Cardiac septum (tissue), 1 donor: ENCODE measurements at regions not wholly inside any gene's neighbourhood (a gene's known extent, or its start where the extent isn't known, plus 50 kb on each side); places are given as distances from the start of the nearest gene placed in this dataset.

Experiments used
- DNase-seq: peaks from one replicate; pipeline ENCODE4 v3.0.0-alpha.2; 2020; ENCODE audit warnings: low spot score
- intact Hi-C: fragments of 100-400 bp; cut with DNase I; formaldehyde crosslinking; loops from one replicate; pipeline ENCODE4 v1.14.0; 2022
- donor health status: DM: no; HTN: no; CAD: no.

DNA sequence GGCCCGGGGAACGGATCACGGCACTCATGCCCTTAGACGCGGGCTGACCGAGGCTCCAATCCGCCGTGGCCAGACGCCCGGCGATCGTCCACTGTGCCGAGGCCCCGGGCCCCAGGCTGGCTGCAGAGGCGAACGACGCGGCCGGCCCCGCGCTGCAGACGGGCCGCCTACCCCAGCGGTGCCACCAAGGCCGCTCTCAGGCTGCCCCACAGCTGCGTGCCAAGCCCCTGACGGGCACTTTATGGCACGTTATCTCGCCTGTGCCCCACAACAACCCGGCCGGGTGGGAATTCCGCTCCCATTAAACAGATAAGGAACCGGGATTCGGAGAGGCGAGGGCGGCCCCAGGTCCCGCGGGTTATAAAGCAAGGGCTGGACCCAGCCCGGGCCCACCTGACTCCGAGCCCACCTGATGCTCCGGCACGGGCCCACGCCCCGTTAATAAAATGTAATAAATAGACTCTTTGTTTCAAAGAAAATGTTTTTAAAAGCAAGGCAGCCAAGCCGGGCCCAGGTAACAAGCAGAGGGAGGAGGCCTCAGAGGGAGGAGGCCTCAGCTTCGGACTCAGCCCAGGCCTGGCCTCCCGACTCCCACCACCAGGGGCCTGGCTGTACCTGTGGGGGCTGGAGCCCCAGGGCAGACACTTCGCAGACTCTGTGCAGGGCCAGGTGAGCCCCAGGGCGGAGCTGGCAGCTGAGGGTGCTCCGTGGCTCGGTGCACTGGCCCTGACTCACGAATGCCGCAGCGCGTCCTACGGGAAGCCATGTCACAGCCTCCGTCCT, 79.7 kb downstream of the FOXL3 start:
- DNase-seq = peak; percentile 58
- intact Hi-C loops = no loop called here

GRCh38 chr7:370259-370625, 80.3 kb downstream of the FOXL3 start:
- intact Hi-C loops = no loop called here
- DNase-seq = no peak

GRCh38 chr7:370775-371118, 80.8 kb downstream of the FOXL3 start:
- intact Hi-C loops = no loop called here
- peak; percentile 2 for DNase-seq

- intact Hi-C loops = no loop called here
- peak; percentile 68 for DNase-seq
Observed at GRCh38 chr7:371119-371778, 81.3 kb downstream of the FOXL3 start.

- peak; percentile 63 for DNase-seq
Observed at GRCh38 chr7:371779-372545, 82.0 kb downstream of the FOXL3 start.

GRCh38 chr7:372546-372931, 82.6 kb downstream of the FOXL3 start:
- intact Hi-C loops = no loop called here
- peak; percentile 69 for DNase-seq

More at GRCh38 chr7:371779-372545, 82.0 kb downstream of the FOXL3 start:
- intact Hi-C loops = no loop called here

GRCh38 chr7:372932-373791, 83.2 kb downstream of the FOXL3 start:
- DNase-seq = peak; percentile 47
- intact Hi-C loops = no loop called here

GRCh38 chr7:373818-374705, 84.1 kb downstream of the FOXL3 start:
- DNase-seq = peak; percentile 62
- intact Hi-C loops = no loop called here

DNA sequence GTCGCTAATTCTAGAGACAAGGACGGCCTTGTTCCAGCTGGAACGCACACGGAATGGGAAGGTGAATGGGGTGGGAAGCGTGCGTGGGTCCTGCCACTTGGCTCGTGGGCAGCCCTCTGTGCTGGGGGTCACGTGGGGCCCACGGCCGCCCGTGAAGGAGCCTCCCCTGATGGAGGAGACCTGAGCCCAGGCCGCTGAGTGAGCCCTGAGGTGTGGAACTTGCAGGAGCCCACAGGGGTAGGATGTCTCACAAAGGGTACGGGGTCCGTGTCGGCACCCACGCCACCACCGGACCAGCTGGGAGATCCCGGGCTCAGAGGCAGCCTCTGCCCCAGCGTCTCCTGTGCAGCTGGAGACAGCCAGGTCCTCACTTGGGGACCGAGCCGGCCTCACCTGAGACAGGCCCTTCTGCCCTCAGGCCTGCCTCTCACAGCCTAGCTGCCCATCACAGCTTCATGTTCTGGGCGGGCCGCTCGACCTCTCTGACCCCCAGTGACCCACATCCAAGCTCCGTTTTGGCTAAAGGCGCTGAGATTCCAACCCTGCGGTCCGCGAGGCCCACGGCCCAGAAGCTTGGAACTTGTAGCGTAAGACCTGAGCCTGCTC, 84.8 kb downstream of the FOXL3 start:
- peak; percentile 29 for DNase-seq
- intact Hi-C loops = no loop called here

GRCh38 chr7:375321-375831, 85.4 kb downstream of the FOXL3 start:
- intact Hi-C loops = no loop called here
- DNase-seq = peak; percentile 65

DNA sequence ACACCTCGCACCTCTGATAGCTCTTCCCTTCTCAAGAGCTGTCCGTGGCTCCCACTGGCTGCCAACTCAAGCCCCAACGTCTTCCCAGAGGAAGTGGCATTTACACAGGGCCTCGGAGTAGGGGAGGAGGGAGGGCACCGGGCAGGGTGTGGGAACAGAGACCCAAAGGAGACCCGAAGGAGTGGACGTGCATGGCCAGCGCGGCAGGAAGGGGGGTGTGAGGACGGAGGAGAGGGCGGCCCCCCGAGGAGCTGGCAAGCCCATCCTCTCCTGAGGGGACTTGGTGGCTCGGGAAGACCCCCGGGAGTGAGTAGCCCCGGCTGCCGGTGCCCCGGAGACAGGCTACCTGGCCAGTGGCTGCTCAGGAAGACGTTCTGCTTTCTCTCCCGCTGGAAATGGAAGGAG, 85.9 kb downstream of the FOXL3 start:
- DNase-seq = no peak
- intact Hi-C loops = no loop called here

GRCh38 chr7:376306-377079, 86.5 kb downstream of the FOXL3 start:
- intact Hi-C loops = no loop called here
- peak; percentile 60 for DNase-seq

DNA sequence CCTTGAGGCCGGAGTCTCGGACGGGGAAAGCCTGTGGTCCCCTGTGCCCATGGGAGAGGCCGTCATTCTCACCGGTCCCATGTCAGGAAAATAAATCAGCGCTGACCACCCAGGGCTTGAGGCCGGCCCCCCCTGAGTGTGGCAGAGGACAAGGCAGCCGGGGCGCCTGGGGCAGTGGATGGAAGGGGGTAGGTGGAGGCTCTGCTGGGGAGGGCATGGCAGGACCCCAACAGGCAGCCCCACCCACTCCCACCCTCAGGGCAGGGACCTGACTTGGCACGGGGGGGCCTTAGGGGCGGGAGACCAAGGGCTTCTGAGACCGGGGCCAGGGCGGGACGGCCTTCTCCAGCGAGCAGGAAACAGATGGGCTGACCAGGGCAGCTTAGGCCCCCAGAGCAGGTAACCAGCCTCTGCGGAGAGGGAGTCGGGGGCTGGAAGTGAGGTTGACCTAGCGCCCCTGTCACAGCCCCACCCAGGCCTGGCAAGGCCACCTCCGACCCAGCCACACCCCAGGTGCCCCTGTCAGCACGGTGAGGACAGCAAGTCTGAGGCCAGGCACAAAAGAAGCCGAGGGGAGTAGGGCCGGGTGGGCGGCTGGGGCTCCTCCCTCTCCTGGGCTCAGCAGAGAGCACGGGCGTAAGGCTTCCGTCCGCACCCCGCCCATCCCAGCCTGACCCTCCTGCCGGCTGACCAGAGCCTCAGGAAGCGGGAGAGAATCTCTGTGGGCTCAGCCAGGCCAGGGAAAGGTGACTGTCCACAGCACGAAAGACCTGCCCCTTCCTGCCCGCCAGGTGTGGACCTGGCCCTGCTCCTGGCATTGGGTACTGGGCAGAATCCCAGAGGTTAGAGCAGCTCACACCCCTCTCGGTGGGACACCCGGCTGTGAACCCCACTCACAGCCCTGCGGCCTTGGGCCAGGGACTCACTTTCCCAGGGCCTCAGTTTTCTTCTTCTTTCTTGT, 87.4 kb downstream of the FOXL3 start:
- peak; percentile 68 for DNase-seq
- intact Hi-C loops = no loop called here

DNA sequence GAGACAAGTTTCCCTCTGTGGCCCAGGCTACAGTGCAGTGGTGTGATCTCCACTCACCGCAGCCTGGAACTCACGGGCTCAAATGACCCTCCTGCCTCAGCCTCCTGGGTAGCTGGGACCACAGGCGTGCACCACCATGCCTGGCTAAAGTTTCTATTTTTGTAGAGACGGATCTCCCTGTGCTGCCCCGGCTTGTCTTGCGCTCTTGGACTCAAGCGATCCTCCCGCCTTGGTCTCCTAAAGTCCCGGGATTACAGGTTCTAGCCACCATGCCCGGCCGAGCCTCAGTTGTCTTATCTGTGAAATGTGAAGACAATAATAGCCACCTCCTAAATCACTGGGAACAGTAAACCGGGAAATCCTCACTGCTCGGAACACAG, 88.1 kb downstream of the FOXL3 start:
- peak; percentile 69 for DNase-seq
- intact Hi-C loops = no loop called here

DNA sequence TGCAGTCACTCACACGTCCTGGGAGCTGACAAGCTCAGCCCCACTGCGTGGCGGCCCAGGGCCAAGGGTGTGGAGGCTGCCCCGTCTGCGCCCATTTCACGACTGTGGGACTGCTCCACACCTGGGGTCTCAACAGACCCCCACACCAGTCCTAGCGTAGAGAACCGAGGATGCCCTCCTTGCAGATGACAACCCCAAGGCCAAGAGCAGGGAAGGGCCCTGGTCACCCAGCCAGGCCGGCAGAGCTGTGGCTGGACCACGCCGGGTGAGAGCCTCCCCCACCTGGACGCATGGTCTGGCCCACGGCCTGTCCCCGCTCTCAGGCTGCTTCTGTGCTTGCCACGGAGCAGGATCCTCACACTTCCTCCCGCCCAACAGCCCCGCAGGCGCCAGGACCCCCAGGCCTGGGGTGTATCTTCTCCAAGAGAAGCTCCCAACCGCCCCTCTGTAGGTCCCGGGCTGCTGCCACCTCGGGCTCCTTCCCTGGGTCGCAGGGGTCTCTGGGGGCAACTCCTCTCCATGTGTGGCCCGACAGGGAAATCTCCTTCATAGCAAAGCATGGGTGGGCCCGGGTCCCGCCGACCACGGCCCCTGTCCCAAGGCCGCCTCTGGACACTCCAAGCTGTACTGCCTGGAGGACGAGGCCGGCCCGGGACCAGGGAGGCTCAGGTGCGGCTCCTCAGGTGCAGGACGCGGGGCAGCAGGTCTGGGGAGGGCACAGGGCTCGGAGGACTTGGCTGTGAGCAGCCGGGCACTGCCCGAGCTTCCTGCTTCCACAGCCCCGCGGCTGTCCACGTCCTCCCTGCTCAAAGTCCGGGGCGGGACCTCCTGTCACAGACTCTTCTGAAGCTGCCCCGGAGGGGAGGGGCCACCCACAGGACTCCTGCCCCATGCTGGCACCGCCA, 88.8 kb downstream of the FOXL3 start:
- peak; percentile 57 for DNase-seq
- intact Hi-C loops = no loop called here
